ENCODE measurements at regions not wholly inside any gene's neighbourhood (a gene's known extent, or its start where the extent isn't known, plus 50 kb on each side); places are given as distances from the start of the nearest gene placed in this dataset.
"Not testable (repeated sequence)": the region's sequence is repeated elsewhere in the genome, so short reads cannot be mapped to it uniquely, and the experiment has no call there.

DNA sequence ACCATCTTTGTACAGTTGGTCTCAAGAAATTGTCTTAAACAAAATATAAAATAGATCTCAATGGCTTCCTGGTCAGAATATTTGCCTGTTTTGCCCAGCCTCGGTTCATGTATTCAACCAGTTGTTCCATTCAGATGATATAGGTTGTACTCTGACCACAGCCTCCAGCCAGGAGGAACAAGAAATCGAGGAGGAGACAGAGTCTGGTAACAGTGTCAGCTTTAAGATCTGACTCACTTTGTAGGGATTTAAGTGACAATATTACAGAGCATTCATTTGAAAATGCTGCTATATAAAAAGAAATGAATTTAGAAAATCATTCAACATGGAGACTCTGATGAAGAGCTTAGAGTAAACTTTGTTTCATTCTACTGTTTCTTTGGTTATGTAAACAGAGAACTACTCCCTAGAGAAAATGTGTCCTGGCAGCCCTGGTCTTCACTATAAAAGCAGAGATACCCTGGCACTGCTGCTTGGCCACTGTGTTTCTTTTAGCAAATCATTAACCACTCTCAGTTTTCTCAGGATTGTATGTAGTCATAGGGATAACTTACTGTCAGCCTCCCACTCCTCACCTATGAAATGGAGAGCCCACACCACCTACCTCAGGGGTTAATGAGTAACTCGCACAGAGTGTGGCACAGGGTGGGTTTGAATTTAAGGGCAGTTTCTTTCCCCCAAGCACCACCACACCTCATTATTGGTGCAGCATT lies 53.5 kb downstream of the PAGE2 start:
- no peak for DNase-seq

DNA sequence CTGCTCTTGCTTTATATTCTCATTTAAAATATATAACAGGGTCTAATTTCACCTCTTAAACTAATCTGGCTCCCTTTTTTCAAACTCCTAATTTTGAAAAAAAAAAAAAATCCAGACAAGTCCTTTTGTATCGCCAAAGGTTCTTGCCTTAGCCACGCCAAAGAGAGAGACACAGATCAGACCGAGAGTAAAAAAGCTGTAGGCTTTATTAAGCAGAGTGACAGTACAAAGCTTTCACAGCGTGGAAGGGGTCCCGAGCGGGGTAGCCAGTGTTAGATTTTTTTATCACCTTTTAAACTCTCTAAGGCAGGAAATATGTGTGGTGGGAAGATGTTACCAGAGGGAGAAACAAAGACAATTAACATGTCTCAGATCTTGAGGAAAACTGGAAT lies 54.1 kb downstream of the PAGE2 start:
- DNase-seq, result no peak

DNA sequence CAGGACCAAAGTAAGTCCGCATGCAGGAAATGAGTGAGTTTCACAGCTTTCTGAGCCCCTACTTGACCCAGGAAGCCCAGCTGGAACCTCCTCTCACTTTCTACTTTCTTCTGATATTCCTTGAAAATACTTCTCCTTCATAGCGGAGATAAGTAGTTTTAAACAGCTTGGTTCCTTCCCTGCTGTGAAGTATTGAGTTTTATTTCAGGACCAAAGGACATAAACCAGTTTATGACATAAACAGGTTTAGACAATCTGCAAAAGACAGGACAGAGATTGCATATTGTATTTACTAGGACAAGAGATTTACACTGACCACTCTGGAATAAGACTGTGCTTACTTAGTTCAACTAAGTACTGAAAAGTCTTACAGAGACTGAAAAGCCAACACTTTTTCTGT lies 54.8 kb downstream of the PAGE2 start:
- DNase-seq, result no peak

DNA sequence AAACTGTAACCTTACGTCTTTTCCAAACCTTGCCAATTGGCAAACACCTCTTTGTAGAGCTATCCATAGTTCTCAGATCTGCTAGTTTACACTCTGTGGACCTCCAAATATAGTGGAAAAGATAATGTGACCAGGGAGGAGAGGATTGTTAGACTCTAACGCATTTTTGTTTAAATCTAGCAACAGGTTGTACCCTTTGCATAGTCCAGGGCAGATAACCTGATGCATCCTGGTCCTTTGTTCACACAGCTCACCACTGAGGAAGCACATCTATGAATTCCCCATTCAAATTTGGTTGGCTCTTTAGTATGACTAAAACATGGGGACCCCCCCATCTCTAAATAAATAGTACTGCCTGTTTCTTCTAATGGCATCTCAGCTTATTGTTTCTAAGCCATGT lies 55.9 kb downstream of the PAGE2 start:
- no peak for DNase-seq

DNA sequence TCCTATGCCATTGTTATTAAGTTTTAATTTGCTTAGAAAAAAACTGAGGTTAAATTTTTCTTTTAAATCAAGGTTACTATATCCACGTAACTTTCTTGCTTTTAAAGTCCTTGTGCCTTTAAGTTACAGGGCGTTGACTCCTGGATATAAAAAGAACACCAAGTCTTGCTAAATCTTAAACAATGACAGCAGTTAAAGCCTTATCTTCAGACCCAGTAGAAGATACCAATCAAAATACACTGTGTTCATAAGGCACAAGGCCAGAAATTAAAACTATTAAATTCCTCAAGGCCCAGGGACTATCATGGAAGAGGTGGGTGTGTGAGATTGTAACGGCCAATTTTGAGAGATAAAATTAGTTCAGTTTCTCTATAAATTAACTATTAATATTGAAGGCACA lies 60.4 kb downstream of the PAGE2 start:
- DNase-seq, result no peak

DNA sequence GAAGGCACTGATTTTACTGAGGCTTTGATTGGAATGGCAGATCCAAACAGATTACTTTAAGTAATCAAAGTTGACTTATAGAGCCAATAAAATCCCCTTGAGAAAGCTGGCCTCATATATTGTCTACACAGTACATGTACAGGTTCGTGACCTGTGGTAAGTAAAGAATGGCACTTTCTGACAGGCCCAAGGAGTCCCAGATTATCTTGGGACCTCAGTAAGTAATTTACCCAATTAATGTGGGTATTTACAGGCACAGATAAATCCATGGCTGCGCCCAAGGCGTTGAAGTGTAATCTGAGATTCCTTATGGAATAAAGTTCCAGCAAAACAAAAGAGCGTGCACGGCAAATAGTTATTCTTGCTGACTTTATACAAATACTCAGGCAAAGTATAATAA lies 62.4 kb downstream of the PAGE2 start:
- no peak for DNase-seq

DNA sequence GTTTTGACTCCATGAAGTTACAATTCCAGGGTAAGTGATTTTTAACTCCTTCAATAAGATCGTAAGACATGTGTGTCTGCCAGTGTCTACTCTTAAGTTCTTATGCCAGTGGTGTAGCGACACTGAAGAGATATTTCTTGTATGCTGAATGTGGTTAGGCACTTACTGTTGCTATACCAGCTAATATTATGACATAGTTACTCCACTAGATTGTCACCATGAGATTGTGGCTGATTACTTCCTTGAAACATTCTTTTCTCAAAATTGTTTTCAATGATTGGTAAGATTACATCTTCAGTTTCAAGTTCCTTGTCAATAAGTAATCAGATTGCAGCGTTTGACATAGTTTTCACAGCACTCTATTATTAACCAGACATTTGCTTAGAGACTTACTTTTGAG lies 60.6 kb upstream of the PAGE5 start:
- no peak for DNase-seq

DNA sequence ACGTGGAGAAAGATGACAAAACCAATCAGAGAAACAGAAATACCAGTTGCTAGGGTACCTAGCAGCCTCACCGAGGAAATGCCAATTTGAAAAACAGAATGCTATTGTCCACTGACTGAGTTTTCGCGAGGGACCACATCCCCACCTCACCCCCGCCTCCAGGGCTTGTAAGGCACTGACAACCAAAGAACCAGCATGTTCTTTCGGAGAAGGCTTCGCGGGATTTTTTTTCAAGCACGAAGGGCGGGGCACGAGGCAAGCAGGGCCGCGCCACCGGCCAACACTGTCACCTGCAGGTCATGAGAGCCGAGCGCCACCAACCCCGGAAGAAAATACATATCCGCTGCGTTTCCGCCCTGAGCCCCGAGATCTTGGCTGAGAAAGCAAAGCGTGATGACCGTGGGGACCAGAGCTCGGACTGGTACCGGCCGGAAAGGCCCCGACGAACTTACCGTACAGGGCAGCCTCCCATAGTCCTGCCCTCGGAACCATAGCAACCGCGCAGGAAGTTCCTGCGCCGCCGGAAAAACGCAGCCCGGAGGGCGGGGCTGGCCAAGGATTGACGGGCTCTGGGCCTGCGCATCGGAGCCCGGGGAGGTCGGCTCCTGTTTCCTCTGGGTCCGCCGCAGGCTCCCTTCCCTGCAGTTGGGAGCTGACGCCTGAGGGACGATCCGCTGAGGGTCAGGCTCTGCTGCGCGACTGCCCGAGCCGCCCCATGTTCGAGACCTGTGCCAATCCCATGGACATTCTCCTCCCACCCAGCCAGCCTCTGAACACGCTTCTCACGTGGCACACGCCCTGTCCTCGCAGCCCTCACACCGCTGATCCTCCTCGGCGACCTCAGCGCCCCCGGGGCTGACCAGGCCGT lies 59.2 kb upstream of the PAGE5 start:
- peak; percentile 82 for DNase-seq

DNA sequence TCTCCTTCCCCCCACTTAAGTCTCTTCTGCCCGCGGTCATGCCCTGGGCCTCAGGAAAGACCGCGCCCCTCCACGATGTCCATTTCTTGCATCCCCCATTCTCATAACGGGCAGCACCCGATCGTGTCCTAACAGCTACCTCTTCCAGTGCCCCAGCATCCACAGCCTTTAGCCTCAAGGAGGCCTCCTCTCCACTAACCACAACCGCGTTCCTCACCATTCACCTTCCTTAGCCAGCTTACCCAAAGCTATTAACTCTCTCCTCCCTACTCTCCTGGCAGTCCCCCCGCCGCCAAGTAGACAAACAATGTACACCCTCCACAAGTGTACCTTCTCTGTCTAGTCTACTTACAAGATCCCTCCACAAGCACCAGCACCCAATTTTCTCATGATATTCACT lies 58.6 kb upstream of the PAGE5 start:
- DNase-seq, result no peak

DNA sequence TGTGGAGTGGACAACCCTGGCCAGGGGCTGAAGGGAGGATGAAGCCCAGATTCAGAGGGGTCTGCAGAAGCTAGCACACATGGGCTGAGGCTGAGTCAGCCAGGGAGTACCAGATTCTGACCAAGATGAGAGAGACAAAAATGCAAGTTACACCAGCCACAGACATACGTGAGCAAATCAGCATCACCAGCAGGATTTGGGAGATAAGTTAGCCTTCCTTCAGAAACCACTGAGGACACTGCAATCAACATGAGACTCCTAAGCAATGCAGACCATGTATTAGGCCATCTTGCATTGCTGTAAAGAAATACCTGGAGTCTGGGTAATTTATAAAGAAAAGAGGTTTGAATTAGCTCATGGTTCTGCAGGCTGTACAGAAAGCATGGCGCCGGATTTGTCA lies 57.0 kb upstream of the PAGE5 start:
- no peak for DNase-seq

DNA sequence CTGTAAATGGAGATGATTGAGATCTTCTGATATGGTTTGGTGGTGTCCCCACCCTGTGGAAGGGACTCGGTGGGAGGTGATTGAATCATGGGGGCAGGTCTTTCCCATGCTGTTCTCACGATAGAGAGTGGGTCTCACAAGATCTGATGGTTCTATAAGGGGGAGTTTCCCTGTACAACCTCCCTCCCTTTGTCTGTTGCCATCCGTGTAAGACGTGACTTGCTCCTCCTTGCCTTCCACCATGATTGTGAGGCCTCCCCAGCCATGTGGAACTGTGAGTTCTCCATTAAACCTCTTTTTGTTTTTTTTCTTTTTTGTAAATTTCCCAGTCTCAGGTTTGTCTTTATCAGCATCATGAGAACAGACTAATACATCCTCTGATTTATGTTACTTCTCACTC lies 55.1 kb upstream of the PAGE5 start:
- not testable (repeated sequence) for DNase-seq

DNA sequence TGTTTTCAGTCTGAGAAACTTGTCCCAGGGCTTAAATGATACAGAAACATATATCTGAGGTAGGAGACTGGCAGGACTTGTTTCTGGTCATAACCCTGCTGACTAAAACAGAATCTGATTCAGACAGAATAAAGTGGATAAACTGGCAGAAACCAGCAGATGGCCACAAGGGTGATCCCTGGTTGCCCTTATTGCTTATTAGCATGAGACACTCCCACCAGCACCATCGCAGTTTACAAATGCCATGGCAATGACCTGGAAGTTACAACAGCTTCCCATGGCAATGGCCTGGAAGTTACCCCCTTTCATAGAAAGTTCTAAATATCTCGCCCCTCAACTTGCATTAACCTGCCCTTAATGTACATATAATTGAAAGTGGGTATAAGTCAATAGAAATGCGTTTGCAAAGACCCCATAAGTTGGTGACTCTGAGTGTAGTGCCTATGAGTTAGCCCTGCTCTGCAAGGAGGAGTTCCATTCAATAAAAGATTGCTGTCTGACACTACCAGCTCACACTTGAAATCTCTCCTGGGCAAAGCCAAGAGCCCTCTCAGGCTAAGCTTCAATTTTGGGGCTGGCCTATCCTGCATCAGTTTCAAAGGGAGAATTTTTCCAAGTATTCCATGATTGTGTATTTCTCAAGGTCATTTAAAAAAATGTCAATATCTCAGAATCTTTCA lies 52.9 kb upstream of the PAGE5 start:
- DNase-seq, result no peak

DNA sequence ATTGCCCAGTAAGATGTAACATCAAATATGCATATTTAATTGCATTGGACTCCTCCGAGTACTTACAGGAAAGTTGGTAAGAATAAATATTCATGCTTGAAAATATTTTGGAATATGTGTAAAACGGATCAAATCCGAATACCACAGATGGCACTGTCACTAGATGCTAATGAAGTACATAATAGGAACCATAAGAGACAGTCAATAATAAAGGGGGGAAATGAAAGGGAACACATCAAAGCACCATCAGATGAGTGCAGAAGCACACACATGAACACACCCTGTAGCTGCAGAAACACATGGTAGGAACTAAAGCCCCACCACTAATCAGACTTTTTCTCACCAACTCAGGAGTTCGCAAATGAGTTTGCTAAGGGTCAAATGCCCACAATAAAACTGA lies 52.2 kb upstream of the PAGE5 start:
- DNase-seq, result no peak

DNA sequence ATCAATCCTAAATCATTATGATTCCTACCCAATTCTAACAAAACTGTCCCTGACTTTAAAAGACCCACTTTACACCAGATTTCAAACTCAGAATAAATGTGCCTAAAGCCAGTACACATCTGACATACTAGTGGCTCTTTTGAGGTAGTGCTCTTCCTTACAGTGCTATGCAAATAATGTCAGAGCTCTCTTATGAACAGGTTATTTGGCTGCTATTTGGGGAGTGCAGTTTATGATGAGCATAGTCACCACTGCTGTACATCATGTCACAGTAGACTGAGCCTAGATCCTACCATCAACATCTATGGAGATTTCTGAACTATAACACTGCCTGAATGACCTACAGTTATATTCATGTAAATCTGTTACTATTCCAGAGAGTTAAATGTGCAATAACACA lies 50.4 kb upstream of the PAGE5 start:
- no peak for DNase-seq
